Stimulated activated CD4-positive, alpha-beta T cell treated with anti-CD3 and anti-CD28 coated beads, Interleukin-12 subunit alpha, Interleukin-12 subunit beta, amount 100 ng/mL, for 24 hours (primary cell): ENCODE measurements at regions not wholly inside any gene's neighbourhood (a gene's known extent, or its start where the extent isn't known, plus 50 kb on each side); places are given as distances from the start of the nearest gene placed in this dataset.

ENCODE experiments used
- DNase-seq, 2 experiments: peaks; one replicate each; pipeline ENCODE4 v3.0.0-alpha.2; 2020; ENCODE audit warnings: low read depth in 2 of 2

- DNase-seq: no peak
Measured at GRCh38 chr9:693201-694091, 148.1 kb upstream of the DMRT1 start.

DNA sequence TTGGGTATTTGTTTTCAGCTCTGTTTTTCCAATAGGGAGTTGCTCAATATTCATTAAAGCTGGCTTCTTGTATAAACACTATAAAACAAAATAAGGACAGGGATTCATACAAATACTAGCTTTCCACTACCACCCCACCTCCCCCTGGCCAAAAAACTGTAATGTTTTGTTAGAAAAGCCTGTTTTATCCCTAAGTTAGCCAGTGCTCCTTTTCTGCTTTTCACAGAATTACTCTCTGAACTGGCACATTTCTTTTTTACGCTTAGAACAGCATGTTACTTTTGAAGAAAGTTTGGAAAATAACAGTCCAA lies 147.4 kb upstream of the DMRT1 start:
- no peak for DNase-seq

- no peak for DNase-seq
Measured at GRCh38 chr9:694403-695154, 146.9 kb upstream of the DMRT1 start.

DNA sequence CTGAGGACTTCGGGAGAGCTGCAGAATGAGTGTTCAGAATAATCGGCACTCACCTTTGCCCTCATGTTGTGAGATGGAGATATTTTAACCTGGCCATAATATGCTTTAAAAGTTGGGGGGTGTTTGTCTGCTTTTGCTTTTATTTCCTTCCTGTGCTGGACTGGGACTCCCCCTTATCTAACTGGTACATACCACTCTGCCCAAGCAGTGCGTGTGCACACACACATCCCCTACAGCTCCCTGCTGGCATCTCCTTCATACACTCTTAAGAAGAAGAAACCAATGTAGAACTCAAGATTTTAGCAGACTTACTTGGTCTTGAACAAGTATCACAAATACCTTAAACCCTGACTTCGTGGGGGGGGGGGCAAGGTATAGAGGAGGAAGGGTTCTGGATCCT lies 146.2 kb upstream of the DMRT1 start:
- DNase-seq: no peak

DNA sequence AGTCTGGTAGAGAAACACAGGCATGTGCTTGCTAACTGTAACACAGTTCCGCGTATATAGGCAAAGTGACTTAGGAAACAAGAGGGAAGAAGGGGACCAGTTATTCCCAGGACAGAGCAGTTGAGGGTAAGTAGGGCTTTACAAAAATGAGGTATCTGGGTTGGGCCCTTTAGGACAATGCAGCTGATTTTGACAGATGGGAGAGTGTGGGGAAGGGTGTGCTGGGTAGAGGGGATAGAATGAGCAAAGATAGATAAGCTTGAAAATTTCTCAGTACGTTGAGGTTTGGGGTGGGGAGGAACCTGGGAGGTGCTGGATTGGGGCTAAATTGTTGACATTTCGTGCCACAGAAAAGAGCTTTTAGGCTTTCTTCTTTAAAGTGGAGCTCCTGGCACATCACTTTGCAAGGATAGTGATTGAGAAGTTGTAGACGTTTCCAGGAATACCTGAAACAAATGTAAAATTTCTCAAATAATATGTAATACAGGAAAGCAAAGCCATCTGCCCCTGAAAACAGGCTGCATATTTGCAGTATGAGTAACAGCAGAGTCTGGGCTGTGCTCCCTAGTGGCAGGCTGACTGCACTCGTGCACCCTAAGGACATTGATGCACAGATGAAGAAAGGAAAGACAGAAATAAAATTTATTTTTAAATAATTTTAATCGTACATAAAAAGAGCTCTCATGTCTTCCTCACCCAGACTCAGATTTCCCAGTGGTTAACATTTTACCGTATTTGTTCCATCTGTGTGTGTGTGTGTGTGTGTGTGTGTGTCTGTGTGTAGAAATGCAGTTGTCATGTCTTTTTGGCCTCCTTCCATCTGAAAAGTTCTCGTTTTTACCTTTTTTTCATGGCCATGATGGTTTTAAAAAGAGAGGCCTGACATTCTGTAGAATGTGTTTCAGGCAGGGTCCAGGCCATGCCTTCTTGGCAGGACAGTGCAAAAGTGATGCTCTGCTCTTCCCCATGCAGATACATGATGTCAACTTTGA lies 144.9 kb upstream of the DMRT1 start:
- no peak for DNase-seq

DNA sequence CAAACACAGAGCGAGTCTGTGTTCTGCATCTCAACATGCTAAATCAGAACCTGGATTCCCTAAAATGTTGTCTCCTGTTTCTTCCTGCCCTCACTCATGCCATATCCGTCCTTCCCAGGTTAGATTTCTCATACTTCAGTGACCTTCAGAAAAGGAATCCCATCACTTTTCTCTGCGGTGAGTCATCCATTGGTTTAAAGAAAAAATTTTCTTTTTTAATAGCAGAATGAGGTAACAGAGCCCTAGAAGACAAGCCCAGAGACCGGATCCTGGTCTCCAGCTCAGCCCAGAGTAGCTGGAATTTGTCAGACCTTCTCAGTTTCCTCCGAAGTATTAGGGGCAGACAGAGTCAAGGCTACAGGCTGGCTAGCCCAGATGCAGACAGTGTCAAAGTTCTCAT lies 143.2 kb upstream of the DMRT1 start:
- no peak for DNase-seq

- DNase-seq: no peak
Measured at GRCh38 chr9:698954-699353, 142.5 kb upstream of the DMRT1 start.

- no peak for DNase-seq
Measured at GRCh38 chr9:699396-699795, 142.1 kb upstream of the DMRT1 start.

- DNase-seq: no peak
Measured at GRCh38 chr9:700365-701282, 140.9 kb upstream of the DMRT1 start.

DNA sequence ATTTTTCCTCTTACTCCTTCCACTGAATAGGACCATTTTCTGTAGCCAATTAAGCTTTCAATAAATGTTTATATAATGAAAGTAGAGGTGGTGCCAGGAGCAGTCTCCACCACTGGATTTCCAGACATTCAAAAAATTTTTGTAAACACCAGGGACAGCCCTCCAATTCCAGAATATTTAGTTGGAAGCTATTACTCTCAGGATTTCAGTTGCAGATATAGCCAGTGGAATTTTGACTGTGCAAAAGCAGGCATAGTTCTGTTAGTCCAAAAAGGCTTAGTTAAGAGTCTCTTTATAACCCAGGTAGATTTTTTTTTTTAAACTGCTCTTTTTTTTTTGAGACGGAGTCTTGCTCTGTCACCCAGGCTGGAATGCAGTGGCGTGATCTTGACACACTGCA lies 138.1 kb upstream of the DMRT1 start:
- no peak for DNase-seq

GRCh38 chr9:706073-706472 lies 135.4 kb upstream of the DMRT1 start:
- DNase-seq: no peak

DNA sequence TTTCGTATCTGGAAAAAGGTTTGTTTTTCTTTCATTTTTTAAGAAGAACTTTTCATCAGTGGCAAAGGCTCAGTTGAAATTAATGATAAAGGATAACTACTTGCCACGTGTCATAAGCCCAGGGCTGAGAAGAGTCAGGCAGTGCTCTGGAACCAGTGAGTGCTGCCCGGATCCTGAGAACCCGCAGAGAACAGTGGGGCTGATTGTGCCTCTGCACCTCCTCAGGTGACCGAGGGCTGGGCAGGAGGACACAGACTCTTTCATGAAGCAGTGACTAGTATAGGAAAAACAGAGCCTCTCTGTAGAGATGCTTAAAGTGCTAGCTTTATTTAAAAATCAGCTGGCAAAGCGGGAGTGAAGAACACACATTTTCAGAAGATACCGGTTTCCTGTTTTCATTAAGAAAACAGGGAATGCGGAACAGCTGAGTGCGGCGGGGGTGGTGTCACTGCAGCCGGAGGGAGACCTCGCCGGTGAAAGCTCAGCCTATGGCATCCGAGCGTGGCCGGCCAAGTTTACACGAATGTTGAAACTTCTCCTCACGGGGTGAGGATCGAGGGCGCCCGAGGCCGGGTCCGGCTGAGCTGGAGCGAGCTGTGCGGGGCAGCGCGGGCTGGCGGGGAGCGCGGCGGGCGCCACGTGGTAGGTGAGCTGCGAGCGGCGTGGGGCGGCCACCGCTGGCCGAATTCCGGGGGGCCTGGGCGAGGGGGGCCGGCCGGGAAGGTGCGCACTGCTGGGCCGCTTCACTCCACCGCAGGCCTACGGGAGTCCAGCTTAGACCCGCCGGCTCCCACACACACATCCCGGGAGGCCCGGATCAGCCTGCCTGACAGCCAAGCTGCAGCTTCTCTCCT lies 134.7 kb upstream of the DMRT1 start:
- peak in 1 of 2 experiments; percentile 17 for DNase-seq

- no peak for DNase-seq
Measured at GRCh38 chr9:708182-708550, 133.3 kb upstream of the DMRT1 start.

DNA sequence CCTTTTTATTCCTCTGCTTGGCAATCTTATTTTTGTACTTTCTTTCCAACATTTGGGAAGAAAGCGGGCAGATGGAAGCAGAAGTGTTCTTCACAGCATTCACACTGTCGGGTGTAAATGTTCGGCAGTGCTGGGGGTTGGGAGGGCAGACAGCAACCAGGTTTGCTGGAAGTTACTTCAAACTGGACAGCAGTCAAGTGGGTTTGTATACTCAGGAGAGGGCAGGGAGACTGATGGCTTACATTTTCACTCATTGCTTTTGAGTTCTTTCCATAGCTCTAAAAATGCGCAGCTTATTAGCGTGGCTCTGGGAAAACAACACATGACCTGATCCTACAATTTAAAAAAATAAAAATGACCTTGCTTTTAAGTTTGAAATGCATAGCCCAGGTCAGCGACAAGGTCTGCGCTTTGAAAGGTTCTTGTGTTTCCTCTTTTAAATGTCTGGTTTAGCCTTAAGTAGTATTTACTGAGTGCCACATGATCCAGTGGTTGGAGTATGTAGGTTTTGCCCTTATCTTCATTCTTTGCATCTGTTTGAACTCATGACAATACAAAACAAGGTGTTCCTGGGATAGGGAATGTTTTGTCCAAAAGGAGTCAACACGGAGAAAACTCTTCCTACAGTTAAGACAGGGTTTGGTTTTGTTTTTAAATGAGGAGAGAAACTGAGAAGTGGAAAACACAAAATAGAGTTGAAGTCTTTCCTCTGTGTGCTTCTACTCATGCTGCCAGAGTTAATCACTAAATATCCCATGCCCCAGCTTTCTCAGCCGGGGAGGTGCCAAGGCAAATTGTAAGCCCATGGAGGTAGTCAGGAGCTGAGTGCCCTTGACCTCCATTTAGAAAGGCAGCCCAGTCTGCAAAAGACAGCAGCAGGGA lies 132.7 kb upstream of the DMRT1 start:
- no peak for DNase-seq

- no peak for DNase-seq
Measured at GRCh38 chr9:710951-711745, 130.3 kb upstream of the DMRT1 start.

- no peak for DNase-seq
Measured at GRCh38 chr9:711761-712553, 129.5 kb upstream of the DMRT1 start.

GRCh38 chr9:712643-713042 lies 128.9 kb upstream of the DMRT1 start:
- no peak for DNase-seq
